ENCODE measurements at regions not wholly inside any gene's neighbourhood (a gene's known extent, or its start where the extent isn't known, plus 50 kb on each side); places are given as distances from the start of the nearest gene placed in this dataset.
A peak's percentile ranks its signal among the peaks of the same experiment; 100 is the strongest.

DNA sequence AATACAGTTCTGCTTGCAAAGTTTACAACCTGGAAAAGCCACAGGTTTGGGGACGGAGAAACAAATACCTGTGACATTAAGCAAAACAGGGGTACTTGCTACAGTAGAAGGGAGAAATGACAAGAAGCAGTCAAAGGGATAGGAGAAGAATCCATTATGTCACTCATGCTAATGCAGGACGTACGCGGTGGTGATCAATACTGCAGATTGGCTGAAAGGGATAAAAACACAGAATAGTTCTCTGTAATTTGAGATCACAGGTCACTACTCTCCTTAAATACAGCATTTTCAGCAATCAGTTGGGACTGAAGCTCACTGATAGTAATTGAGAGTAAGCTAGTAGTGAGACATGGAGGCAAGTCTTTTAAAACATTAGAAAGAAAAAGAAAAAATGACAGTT, 130.3 kb upstream of the MTAP start:
- no peak for DNase-seq

DNA sequence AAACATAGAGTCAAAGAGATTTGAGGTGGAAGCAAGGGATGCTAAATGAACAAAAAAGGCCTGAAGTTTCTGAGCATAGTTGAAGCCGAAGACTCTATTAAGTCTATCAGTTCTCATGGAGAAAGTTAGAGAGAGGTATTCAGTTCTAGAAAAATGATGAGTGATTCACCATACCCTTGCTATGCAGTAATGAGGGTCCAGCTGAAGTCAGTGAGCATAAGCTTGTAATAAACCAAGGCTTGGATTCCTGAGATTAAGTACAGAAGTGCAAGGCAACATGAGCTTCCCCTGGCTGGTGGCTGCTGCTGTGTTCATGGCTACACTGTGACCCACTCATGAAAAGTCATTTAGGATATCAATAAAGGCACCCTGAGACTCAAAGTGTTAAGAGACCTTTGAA, 129.7 kb upstream of the MTAP start:
- no peak for DNase-seq

DNA sequence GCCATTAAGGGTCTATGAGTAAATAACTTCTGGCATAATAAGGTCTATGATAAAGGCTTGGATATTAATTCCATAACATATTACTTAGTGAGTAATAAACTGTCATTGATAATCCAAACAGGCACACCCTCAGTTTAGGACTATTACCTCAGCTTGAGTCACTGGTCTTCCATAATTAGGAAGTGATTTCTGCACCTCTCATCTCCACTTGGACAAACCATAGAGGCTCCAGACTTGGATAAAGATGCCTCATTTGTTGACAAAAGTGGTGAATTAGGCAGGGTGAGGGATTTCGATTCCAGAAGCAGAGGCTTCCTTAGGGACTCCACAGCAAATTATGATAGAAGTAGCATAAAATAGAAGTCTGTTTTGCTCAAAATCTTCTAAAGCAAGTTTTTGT, 127.5 kb upstream of the MTAP start:
- DNase-seq, result no peak

GRCh38 chr9:21677387-21677786, 125.0 kb upstream of the MTAP start:
- DNase-seq, result no peak

DNA sequence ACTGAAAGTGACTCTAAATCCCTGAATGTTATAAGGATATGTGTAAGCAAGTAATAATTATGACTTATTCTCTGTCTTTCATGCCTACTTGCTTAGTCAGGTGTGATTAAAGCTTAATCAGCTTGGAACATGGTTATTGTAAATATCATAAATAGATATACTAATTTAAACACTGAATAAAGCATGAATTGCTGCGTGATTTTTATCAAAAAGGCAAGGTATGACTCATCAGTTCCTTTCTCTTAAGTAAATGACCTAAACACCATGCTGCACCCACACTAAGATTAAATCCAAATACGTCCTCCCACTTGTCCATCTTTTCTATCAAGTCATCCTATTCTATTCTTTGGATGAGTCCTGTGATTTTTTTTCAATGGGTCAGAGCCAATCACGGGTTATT, 124.6 kb upstream of the MTAP start:
- DNase-seq, result no peak

DNA sequence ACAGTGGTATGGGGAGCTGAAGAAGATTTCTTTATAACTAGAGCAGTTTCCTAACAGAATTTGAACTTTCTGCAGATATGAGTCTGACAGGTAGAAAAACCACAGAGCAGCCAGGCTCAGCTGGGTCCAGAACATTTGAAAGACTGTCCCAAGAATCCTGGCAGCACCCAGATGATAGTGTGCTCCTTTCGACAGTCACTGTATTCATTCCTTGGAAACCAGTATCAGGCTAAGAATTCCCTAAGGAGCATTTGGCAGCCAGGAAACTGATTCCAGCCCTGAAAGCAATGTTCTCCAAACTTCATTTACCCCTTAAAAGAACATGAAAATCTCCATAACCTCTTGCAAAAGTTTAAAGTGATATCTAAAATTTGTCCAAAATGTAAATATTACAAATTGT, 123.0 kb upstream of the MTAP start:
- no peak for DNase-seq

GRCh38 chr9:21680590-21680989, 121.8 kb upstream of the MTAP start:
- DNase-seq, result no peak

GRCh38 chr9:21681641-21682040, 120.8 kb upstream of the MTAP start:
- no peak for DNase-seq

DNA sequence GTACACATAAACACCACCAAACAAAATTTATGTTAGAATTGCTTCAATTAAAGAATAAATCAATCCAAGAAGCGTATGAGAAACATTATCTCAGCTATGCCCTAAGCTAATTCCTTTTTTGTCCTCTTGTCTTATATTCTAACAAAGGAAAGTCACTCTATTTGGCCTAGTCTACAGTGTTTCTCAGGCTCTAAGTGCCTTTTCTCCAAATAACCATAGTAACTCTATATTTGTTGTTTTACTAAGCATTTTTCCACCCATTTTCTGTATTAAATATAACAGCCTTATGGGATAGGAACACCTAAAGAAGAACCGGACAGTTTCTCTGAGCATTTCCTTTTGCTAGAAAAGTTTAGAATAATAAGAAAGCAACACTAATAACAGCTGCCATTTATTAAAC, 120.1 kb upstream of the MTAP start:
- DNase-seq, result no peak

GRCh38 chr9:21682981-21683380, 119.5 kb upstream of the MTAP start:
- DNase-seq, result no peak

DNA sequence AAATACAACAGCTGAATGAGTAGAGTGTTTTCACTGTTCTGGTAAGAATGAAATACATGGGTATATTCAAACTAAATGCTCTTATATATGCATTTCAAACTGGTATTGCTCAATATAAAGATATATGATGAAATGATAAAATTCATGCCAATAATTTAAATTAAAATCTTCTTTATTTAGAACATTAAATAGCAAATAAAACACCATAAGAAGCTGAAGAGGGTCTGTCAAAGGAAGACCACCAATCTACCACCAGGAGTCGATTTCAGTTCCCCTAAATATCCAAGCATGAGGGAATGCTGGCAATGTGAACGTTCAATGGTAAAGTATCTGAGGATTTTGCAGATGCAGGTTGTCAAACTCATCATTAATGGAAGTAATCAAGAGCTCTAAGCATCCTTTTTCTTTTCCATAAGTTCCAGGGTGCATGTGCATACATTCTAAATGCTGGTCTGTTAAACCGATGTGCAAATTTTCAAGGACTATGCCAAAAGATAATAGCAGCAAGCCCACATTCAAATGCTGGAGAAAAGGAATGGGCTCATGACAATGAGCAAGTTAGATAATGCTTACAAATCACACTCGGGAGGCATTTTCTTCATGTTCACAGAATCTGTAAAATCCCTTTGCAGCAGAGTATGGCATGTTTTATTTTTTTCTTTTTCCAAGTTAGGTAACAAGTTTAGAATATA, 118.8 kb upstream of the MTAP start:
- DNase-seq, result no peak

- DNase-seq, result no peak
Measured at GRCh38 chr9:21684231-21684630, 118.2 kb upstream of the MTAP start.

DNA sequence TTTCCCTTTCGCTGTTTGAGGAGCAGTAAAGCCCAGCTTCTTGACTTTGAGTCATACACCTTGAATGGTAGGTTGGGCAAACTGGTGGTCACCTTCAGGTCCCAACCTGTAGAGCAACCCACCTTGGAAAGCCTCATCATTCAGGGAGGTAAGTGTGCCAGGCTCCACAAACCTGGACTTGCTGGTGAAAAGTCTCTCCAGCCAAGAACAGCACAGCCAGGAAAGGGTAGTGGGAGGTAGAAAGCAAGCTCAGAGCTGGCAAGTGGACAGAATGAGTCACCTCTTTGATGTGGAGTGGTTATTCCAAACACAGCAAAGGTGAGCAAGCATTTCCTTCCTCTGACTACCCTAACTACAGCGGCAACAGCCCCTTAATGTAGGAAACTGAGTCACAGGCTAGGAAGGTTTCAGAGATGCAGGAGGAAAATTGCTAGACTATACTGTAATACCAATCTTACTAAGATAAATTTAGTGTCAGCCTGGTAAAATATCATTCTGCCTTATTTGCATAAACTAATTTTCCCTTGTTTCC, 117.5 kb upstream of the MTAP start:
- DNase-seq, result no peak

GRCh38 chr9:21685502-21685901, 116.9 kb upstream of the MTAP start:
- DNase-seq, result no peak

DNA sequence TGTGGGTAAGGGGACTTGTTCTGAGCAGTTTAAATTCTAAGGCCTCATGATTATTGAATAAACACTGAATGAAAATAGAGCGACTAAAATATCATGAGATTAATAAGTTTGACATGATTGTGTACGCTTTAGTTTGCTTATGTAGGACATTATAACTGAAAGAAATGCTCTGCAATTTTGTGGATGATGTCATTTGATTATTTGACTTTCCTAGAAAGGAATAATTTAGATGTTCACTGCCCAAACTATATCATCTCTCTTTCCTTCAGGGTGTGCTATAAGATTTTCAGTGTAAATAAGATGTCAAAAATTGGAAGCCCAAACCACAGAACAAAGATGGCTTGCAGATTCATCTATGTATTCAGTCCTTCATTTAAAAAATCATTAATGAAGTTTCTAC, 115.7 kb upstream of the MTAP start:
- DNase-seq, result no peak

DNA sequence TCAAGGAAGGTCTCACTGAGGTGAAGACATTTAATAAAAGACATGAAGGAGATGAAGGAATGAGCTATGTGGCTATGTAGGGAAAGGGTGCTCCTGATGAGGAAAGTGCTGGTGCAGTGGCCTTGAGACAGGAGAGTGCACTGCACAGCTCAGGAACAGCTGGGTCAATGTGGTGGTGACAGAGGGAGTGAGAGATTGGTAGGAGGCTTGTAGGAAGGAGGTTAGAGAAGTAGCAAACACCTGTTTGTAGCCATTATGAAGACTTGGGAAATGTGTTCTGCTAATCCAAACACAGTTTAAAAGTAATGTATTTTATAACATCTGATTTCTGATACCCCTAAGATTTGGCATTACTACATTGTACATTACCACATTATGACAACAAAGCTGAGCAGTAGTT, 115.1 kb upstream of the MTAP start:
- DNase-seq, result no peak

GRCh38 chr9:21688108-21689102, 114.0 kb upstream of the MTAP start:
- peak; percentile 3 for DNase-seq

DNA sequence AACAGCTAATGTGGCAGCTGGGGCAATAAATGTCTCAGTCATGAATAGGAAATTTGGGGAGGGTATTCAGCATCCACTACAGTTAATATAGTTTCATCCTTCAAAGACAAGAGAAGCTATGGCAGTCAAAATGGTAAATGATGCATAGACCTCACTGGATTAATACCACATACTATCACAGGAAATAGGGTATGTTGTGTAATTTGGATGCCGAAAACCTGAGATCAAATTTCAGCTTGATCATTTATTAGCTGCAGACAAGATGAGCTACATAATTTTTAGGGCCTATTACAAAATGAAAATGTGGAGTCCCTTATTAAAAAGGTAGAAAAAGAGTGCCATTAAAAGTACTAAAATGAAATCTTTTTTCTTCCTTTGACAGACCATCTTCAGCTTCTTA, 112.6 kb upstream of the MTAP start:
- no peak for DNase-seq

GRCh38 chr9:21690561-21690960, 111.9 kb upstream of the MTAP start:
- DNase-seq, result no peak

GRCh38 chr9:21692390-21692789, 110.0 kb upstream of the MTAP start:
- DNase-seq, result no peak

- no peak for DNase-seq
Measured at GRCh38 chr9:21694424-21694823, 108.0 kb upstream of the MTAP start.

DNA sequence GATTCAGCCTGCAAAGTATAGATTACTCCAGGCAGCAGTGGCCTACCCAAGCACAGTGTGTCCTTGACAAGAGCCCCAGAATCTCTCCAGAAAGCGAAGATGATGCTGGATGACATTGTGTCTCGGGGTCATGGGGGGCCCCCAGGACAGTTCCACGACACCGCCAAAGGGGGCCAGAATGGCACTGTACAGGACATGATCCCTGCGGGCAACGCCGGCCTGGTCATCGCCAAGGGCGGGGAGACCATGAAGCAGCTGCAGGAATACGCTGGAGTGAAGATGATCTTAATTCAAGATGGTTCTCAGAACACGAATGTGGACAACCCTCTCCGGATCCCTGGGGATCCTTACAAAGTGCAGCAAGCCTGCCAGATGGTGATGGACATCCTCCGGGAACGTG, 107.0 kb upstream of the MTAP start:
- DNase-seq, result no peak

DNA sequence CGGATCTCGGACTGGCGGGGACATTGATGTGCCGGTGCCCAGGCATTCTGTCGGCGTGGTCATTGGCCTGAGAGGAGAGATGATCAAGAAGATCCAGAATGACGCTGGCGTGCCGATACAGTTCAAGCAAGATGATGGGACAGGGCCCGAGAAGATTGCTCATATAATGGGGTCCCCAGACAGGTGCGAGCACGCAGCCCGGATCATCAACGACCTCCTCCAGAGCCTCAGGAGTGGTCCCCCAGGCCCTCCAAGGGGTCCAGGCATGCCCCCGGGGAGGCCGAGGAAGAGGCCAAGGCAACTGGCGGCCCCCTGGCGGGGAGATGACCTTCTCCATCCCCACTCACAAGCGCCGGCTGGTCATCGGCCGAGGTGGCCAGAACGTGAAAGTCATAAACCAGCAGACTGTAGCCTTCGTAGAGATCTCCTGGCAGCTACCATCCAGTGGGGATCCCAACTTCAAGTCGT, 106.5 kb upstream of the MTAP start:
- no peak for DNase-seq

DNA sequence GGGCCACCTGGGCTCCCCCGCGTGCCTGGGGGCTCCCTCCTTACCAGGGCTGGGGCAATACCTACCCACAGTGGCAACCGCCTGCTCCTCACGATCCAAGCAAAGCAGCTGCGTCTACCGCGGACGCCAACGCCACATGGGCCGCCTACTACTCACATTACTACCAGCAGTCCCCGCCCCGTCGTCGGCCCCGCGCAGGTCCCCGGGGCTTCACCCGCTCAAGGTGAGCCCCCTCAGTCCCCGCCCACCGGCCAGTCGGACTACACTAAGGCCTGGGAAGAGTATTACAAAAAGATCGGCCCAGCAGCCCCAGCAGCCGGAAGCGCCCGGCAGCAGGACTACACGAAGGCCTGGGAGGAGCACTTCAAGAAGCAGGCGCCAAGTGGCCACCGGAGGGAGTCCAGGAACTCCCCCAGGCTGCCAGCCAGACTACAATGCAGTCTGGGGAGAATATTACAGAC, 106.0 kb upstream of the MTAP start:
- DNase-seq, result no peak

Data from suppressor macrophage treated with lipopolysaccharide for 4 hours (primary cell).